HS-5 (cell line): ENCODE measurements at regions not wholly inside any gene's neighbourhood (a gene's known extent, or its start where the extent isn't known, plus 50 kb on each side); places are given as distances from the start of the nearest gene placed in this dataset.
A peak's percentile ranks its signal among the peaks of the same experiment; 100 is the strongest.

Source experiments
- DNase-seq: peaks from one replicate; pipeline ENCODE4 v3.0.0-alpha.2; 2012; ENCODE audit warnings: low read depth

DNA sequence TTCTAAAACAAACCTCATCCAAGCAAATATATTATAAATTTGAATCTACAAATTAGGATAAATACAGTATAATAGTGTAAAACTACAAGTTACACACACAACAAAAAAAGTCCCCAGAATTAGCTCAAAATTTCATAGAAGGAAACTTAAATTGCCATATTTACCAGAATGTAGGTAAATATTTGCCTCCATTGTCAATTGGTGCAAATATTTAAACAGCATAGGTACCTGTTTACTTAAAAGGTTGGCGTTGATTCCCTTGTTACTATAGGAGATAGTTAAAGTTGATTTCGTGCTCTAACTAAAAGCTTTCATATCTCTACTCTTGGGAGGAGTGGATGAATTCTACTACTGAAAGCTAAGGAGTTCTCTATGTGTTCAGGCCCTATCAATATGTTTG lies 111.6 kb upstream of the TENT5A start:
- no peak for DNase-seq

- no peak for DNase-seq
Observed at GRCh38 chr6:81863123-81863522, 110.6 kb upstream of the TENT5A start.

GRCh38 chr6:81861281-81861680 lies 108.8 kb upstream of the TENT5A start:
- no peak for DNase-seq

DNA sequence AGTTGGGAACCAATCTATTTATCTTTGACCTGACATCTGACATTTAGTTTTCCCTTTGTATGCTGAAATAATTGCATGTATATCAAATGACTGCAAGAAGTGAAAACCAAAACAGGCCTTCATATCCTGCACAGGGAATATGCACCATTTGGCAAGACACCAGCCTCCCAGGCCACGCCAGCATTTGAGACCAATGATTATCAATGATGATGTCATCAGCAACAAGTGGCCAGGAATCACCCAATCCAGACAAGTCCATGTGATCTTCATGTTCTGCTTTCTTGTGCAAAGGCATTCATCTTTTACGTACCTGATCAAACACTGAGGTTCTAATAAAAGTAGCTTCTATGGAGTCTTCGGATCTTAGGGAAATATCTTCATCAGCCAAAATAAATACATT lies 107.4 kb upstream of the TENT5A start:
- no peak for DNase-seq

- no peak for DNase-seq
Observed at GRCh38 chr6:81857812-81858211, 105.3 kb upstream of the TENT5A start.

DNA sequence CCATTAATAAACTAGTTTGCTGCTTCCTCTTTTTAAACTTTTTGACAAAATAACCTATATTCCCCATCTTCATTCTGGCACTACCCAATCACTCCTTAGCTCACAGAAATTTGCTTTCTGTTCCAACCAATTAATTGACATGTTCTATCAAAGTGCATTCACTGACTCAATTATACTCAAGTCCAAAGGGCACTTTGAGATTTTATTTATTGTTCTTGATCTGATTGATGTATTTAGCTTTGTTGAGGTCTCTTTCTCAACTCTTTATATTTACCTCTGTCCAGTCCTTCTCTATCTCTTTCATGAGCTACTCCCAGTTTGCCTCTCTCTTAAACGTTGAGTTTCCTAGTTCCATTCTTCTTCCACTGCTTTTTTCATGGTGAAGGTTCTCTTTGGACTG lies 104.4 kb upstream of the TENT5A start:
- DNase-seq = no peak

DNA sequence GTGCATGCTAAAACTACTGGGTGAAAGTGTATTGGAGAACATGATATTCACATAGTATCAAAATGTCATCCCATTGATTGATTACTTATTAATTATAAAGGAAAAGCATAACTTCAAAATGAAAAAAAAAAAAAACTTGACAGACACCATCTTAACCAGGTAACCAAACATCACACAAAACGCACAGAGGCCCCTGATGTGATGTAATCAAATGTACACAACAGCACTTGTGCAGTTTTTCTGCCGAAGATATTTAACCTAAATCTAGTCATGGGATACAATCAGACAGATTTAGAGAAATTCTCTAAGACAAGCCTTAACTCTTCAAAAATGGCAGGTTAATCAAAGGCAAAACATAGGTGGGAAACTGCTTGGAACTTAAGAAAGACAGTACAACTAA lies 102.0 kb upstream of the TENT5A start:
- no peak for DNase-seq

DNA sequence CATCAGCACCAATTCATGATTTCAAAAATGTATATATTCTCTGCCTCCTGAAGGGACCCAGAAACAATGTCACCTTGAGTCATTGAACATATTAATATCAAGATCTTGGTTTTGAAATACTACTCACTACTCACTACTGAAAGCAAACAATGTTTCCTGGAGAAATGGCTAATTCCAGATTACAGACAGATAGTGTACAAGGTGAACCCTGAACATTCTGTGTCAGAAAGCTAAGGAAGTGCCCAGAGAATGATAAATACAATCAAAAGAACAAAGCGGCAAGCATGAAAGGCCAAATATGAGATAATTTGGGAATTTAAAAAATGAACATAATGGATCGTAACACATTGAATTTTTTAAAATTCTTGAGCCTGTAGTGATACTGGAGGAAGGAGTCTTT lies 101.5 kb upstream of the TENT5A start:
- DNase-seq = no peak

DNA sequence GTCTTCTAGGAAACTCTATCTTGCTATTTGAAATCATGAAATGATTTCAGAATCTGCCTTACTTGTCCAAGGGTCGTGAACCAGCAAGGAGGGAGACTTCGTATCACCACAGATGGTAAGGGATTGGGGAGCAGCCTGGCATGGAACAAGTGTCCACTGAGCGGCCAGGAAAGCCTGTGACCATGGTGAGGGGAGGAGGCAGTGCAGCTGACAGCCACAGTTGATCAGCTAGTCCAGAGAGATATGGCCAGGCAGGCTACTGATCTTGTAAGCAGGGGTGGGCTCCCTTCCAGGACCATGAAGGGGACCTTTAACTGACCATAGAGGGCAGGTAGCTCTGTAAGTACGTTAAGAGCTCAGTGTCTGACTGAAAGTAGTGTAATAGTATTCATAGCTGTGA lies 96.8 kb upstream of the TENT5A start:
- DNase-seq = no peak

GRCh38 chr6:81847866-81848265 lies 95.4 kb upstream of the TENT5A start:
- no peak for DNase-seq

- no peak for DNase-seq
Observed at GRCh38 chr6:81844686-81845085, 92.2 kb upstream of the TENT5A start.

DNA sequence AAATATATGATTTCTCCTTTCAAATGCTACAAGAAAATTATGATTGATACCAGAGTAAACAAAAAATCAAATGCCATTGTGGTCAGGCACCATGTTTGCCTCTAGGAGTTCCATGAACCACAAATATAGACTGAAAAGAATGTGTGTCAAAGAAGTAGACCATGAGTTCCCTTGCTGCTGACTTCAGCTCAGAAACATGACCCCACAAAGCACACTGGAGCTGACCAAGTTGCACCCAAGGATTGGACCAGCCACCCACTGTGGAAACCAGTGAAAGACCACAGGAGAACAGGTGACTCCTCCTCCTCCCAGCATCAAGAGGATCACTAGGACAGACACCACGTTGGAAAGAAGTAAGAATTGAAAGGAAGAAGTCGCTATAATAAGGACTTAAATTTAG lies 90.8 kb upstream of the TENT5A start:
- no peak for DNase-seq

GRCh38 chr6:81842254-81842653 lies 89.8 kb upstream of the TENT5A start:
- no peak for DNase-seq

DNA sequence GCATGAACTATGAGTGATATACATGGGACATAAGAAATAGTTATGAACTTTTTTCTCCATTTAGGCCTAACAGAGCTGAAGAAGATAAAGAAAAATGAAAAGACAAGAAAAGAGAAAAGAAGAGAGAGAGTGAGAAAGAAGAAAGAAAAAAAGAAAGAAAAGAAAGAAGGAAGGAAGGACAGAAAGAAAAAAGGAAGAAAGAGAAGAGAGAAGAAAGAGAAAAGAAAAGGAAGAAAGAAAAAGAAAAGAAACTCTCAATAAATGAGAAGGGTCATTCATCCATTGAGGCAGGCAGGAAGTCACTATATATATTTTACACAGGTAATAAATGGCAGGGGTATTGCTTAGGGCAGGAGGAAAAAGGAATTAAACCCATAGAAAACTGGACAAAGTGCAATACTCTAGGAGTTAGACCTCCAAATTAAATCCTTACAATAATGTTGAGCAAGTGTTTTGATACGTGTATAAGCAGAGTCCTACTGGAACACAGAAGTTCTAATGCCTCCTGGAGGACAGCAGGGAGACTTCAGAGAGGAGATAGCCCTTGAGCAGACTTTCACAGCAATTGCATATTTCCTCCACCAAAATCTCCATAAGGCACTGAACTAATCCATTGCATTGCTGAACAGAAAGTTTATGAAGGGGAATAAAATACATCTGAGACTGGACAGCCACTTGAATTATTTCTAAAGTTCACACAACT lies 86.4 kb upstream of the TENT5A start:
- DNase-seq = no peak

GRCh38 chr6:81838031-81838430 lies 85.5 kb upstream of the TENT5A start:
- DNase-seq = no peak

GRCh38 chr6:81834141-81834681 lies 81.7 kb upstream of the TENT5A start:
- peak; percentile 40 for DNase-seq

DNA sequence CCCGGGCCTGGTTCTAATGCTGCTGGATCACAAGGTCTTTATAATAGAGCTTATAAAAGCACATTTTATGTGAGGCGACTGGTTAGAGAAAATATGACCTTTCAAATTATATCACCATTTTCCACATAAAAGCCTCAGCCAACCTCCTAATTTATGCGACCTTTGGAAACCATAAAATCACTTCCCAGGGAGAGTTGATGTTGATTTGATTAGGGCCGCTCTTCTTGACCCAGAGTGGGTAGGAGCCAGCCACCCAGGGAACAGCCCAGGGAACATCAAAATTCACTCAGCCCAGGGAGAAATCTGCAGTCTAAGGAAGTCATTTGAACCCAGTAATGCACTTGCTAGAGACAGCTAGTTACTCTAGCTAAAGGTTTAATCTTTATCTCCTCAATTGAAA lies 79.8 kb upstream of the TENT5A start:
- no peak for DNase-seq

DNA sequence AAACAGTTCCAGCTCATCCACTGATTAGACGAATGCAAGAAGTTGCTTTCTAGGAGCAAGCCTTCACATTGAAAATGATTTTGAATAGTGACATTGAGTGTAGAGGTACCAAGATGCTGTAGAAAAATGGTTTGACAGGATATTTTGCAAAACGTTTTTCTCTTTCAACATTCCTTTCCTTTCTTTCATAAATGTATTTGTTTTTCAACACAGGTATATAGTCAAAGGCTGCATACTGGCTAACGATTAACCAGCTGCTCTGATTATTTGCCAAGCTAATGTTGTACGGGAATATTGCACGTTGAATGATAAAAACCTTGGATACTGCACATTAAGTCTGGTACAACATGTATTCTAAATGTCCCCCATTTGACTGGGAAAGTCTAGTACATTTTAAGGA lies 78.8 kb upstream of the TENT5A start:
- DNase-seq = no peak

- no peak for DNase-seq
Observed at GRCh38 chr6:81826784-81827183, 74.3 kb upstream of the TENT5A start.

DNA sequence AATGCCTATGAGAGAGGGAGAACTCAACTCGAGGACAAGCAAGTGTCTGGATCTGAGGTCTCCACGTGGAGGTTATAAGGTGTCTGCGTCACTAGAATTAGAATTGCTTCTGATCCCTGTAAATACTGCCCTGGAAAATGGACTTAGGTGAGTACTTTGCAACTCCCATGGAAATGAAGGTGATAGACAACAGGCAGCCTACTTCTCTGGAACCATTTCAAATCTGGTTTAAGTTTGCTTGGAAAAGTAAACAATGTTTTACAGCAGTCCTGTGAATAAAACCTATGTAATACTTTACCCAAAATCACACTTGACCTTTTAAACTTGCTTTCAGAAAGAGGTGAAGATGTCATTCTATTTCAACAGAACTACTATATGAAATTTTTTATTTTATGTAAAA lies 70.1 kb upstream of the TENT5A start:
- no peak for DNase-seq

DNA sequence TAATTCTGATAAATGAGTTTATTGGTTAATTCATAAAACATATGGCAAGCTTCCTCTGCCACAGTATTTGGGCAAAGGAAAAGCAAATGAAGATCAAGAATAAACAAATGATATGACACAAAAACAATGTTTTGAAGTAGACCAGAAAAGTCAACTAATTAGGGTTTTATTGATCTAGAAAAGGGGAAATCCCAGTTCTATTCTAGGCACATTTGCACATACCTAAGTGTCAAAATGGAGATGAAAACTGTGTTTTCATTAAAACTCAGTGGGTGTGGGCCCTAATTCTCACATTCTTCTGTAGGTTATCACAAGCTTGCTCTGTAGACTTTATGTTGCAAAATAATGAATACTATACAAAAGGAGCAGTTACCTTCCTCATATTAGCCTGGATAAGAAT lies 69.0 kb upstream of the TENT5A start:
- no peak for DNase-seq

DNA sequence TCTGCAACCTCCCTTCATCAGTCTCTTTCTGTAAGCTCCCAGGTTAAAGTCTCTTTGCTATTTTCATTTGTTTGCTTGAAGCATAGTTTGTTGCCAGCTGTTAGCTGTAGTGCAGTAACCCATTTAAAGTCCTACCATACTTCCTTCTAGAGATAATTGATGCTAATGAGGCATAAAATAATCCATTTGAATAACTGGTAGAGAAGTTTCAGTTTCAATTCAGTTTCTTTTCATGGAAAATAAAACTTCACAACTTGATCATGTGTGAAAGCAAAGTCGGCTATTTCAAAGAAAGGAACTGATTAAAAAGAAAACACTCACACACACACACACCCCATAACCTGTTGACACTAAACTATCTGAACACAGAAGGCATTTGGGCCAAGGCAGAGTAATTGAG lies 68.5 kb upstream of the TENT5A start:
- no peak for DNase-seq

GRCh38 chr6:81820422-81820821 lies 67.9 kb upstream of the TENT5A start:
- DNase-seq = no peak

DNA sequence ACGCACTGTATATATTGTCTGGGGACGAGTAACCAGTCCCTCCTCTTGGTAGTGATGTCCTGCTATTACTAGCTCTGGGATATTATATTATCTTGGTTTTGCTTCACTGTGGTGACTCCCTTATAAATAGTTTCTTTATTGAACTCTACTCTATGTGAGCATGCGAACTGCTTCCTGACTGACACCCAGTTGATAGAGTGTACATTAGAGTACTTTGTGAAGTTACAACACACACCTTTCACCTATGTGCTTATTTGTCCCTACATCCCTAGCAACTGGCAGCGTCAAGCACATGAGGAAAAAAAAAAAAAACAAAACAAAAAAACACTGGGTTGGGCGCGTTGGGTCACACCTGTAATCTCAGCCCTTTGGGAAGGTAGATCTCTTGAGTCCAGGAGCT lies 67.3 kb upstream of the TENT5A start:
- DNase-seq = no peak
